Cardiac muscle cell (in vitro differentiated cells and primary cell): ENCODE measurements at regions not wholly inside any gene's neighbourhood (a gene's known extent, or its start where the extent isn't known, plus 50 kb on each side); places are given as distances from the start of the nearest gene placed in this dataset.

ENCODE experiments used
- DNase-seq, 2 donors: peaks; one replicate each; pipeline versions ENCODE4 v3.0.0 to v3.0.0-alpha.2; 2010 to 2017; ENCODE audit warnings: low read depth in 1 of 2, low spot score in 1 of 2
- H3K27ac ChIP-seq: fragments of 200-600 bp; sonication (generic); 2 replicates; pipeline ENCODE4 v1.5.1; 2016
- H3K27me3 ChIP-seq: fragments of 200-600 bp; sonication (generic); 2 replicates; pipeline ENCODE4 v1.6.0; 2016; ENCODE audit warnings: control low read depth
- H3K36me3 ChIP-seq: fragments of 200-600 bp; sonication (generic); 2 replicates; pipeline ENCODE4 v1.5.1; 2016; ENCODE audit warnings: control low read depth
- H3K4me1 ChIP-seq: fragments of 200-600 bp; sonication (generic); 2 replicates; pipeline ENCODE4 v1.8.1; 2017; ENCODE audit warnings: low read depth, mild to moderate bottlenecking, mixed run types
- H3K4me3 ChIP-seq: fragments of 200-600 bp; sonication (generic); 2 replicates; pipeline ENCODE4 v1.5.1; 2016; ENCODE audit warnings: mild to moderate bottlenecking
- H3K9me3 ChIP-seq: fragments of 200-600 bp; sonication (generic); 2 replicates; pipeline ENCODE4 v1.5.1; 2017; ENCODE audit warnings: low read depth, mild to moderate bottlenecking, control low read depth
- CTCF ChIP-seq: IDR thresholded peaks from 2 replicates; pipeline ENCODE4 v1.5.1; 2012; ENCODE audit warnings: low read depth, mild to moderate bottlenecking, low read length

- Histone ChIP-seq H3K4me3 (no peak overlapping the region), H3K36me3 (no peaks in the 10 kb centered on the region), H3K27me3 (no peaks in the 10 kb centered on the region), H3K4me1 (peaks cover 15% of the 10 kb centered on the region), H3K27ac (no peak overlapping the region), H3K9me3 (no peaks in the 10 kb centered on the region)
- no peak for DNase-seq
- TF ChIP-seq CTCF: no peak
Measured at GRCh38 chr3:159844801-159845261, 143.8 kb upstream of the IL12A start.

- no peak overlapping the region for H3K27ac ChIP-seq
- no peak for DNase-seq
- no peak for TF ChIP-seq CTCF
- H3K4me3 ChIP-seq: no peak overlapping the region
- no peaks in the 10 kb centered on the region for H3K9me3 ChIP-seq
- H3K4me1 ChIP-seq: peaks cover 8% of the 10 kb centered on the region
- H3K36me3 ChIP-seq: no peaks in the 10 kb centered on the region
- no peaks in the 10 kb centered on the region for H3K27me3 ChIP-seq
Measured at GRCh38 chr3:159845737-159846136, 142.9 kb upstream of the IL12A start.

GRCh38 chr3:159846255-159846654, 142.4 kb upstream of the IL12A start:
- Histone ChIP-seq H3K4me1 (peaks cover 6% of the 10 kb centered on the region), H3K27me3 (no peaks in the 10 kb centered on the region), H3K9me3 (no peaks in the 10 kb centered on the region)

GRCh38 chr3:159848348-159849118, 140.1 kb upstream of the IL12A start:
- peaks cover 17% of the 10 kb centered on the region for H3K4me1 ChIP-seq
- no peak overlapping the region for H3K27ac ChIP-seq
- H3K27me3 ChIP-seq: no peaks in the 10 kb centered on the region
- no peak overlapping the region for H3K4me3 ChIP-seq
- no peaks in the 10 kb centered on the region for H3K9me3 ChIP-seq
- H3K36me3 ChIP-seq: no peaks in the 10 kb centered on the region
- no peak for TF ChIP-seq CTCF
- DNase-seq: no peak

More at GRCh38 chr3:159846255-159846654, 142.4 kb upstream of the IL12A start:
- no peak for DNase-seq
- no peak overlapping the region for H3K27ac ChIP-seq
- H3K4me3 ChIP-seq: no peak overlapping the region
- no peak for TF ChIP-seq CTCF
- no peaks in the 10 kb centered on the region for H3K36me3 ChIP-seq

GRCh38 chr3:159850481-159850880, 138.2 kb upstream of the IL12A start:
- H3K4me1 ChIP-seq: peaks cover 32% of the 10 kb centered on the region
- no peaks in the 10 kb centered on the region for H3K27me3 ChIP-seq

More at GRCh38 chr3:159850481-159850880, 138.2 kb upstream of the IL12A start:
- no peak for DNase-seq
- Histone ChIP-seq H3K27ac (peak overlapping the region; percentile 98), H3K9me3 (no peaks in the 10 kb centered on the region), H3K4me3 (no peak overlapping the region), H3K36me3 (peaks cover 5% of the 10 kb centered on the region)
- no peak for TF ChIP-seq CTCF
